D341Med (cell line): ENCODE measurements at regions not wholly inside any gene's neighbourhood (a gene's known extent, or its start where the extent isn't known, plus 50 kb on each side); places are given as distances from the start of the nearest gene placed in this dataset.

Experiments used
- DNase-seq: peaks from one replicate; pipeline ENCODE4 v3.0.0; 2012; ENCODE audit warnings: low spot score

- no peak for DNase-seq
These were observed 136.2 kb downstream of the TEX29 start for GRCh38 chr13:111456452-111457230.

- DNase-seq: no peak
These were observed 137.6 kb downstream of the TEX29 start for GRCh38 chr13:111458001-111458531.

- no peak for DNase-seq
These were observed 138.3 kb downstream of the TEX29 start for GRCh38 chr13:111458739-111459138.

- no peak for DNase-seq
These were observed 139.5 kb downstream of the TEX29 start for GRCh38 chr13:111459803-111460547.

- DNase-seq: peak; percentile 68
These were observed 140.4 kb downstream of the TEX29 start for GRCh38 chr13:111460548-111461444.

GRCh38 chr13:111461445-111462149 is 141.2 kb downstream of the TEX29 start:
- no peak for DNase-seq

GRCh38 chr13:111462221-111462764 is 141.9 kb downstream of the TEX29 start:
- no peak for DNase-seq

- no peak for DNase-seq
These were observed 142.5 kb downstream of the TEX29 start for GRCh38 chr13:111462944-111463343.

- no peak for DNase-seq
These were observed 146.9 kb downstream of the TEX29 start for GRCh38 chr13:111467111-111467890.

GRCh38 chr13:111468037-111468959 is 147.9 kb downstream of the TEX29 start:
- no peak for DNase-seq

GRCh38 chr13:111469450-111469849 is 149.0 kb downstream of the TEX29 start:
- no peak for DNase-seq

- DNase-seq: no peak
These were observed 149.6 kb downstream of the TEX29 start for GRCh38 chr13:111469916-111470506.

GRCh38 chr13:111470933-111471332 is 150.5 kb downstream of the TEX29 start:
- no peak for DNase-seq

GRCh38 chr13:111472083-111472482 is 151.6 kb downstream of the TEX29 start:
- DNase-seq: no peak

GRCh38 chr13:111472559-111473460 is 152.4 kb downstream of the TEX29 start:
- DNase-seq: no peak

GRCh38 chr13:111474136-111475002 is 153.9 kb downstream of the TEX29 start:
- peak; percentile 67 for DNase-seq

- no peak for DNase-seq
These were observed 155.0 kb downstream of the TEX29 start for GRCh38 chr13:111475488-111475887.
